OCI-LY1 (cell line): ENCODE measurements at regions not wholly inside any gene's neighbourhood (a gene's known extent, or its start where the extent isn't known, plus 50 kb on each side); places are given as distances from the start of the nearest gene placed in this dataset.
"Not testable (repeated sequence)": the region's sequence is repeated elsewhere in the genome, so short reads cannot be mapped to it uniquely, and the experiment has no call there.

Source experiments
- EZH2 ChIP-seq: fragments of 200-600 bp; sonication (generic), shearing (Covaris generic); IDR thresholded peaks from 2 replicates; pipeline ENCODE4 v1.8.0; 2017; ENCODE audit warnings: borderline replicate concordance, mixed run types, mild to moderate bottlenecking, antibody characterized with exemption, low read length, moderate library complexity, mixed read lengths
- TF ChIP-seq, protein P1 (sequence below): fragments of 200-600 bp; sonication (generic), shearing (Covaris generic); IDR thresholded peaks from 2 replicates; pipeline ENCODE4 v1.5.1; 2017; ENCODE audit warnings: mild to moderate bottlenecking, antibody characterized with exemption, low read length, moderate library complexity, mixed read lengths

GRCh38 chr6:57904356-57904755 is 586.9 kb downstream of the PRIM2 start:
- TF ChIP-seq, protein P1, sequence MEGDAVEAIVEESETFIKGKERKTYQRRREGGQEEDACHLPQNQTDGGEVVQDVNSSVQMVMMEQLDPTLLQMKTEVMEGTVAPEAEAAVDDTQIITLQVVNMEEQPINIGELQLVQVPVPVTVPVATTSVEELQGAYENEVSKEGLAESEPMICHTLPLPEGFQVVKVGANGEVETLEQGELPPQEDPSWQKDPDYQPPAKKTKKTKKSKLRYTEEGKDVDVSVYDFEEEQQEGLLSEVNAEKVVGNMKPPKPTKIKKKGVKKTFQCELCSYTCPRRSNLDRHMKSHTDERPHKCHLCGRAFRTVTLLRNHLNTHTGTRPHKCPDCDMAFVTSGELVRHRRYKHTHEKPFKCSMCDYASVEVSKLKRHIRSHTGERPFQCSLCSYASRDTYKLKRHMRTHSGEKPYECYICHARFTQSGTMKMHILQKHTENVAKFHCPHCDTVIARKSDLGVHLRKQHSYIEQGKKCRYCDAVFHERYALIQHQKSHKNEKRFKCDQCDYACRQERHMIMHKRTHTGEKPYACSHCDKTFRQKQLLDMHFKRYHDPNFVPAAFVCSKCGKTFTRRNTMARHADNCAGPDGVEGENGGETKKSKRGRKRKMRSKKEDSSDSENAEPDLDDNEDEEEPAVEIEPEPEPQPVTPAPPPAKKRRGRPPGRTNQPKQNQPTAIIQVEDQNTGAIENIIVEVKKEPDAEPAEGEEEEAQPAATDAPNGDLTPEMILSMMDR = not testable (repeated sequence)
- TF ChIP-seq EZH2 = not testable (repeated sequence)
